OCI-LY7 (cell line): ENCODE measurements at regions not wholly inside any gene's neighbourhood (a gene's known extent, or its start where the extent isn't known, plus 50 kb on each side); places are given as distances from the start of the nearest gene placed in this dataset.

Experiments used
- BruUV-seq: library from RNA; stranded (reverse); fragments of 400-500 nt; replicated peaks from 2 replicates; lab custom pipeline; 2021; lab: Mats Ljungman, UMichigan
- CTCF ChIA-PET: fragments of 300-600 bp; sonication (Branson Sonifier 250); formaldehyde crosslinking; loops from one replicate; lab custom pipeline; 2022; ENCODE audit warnings: antibody characterized with exemption; ENCODE audit not compliant: unreplicated experiment; lab: Charles Lee
- POLR2A ChIA-PET: fragments of 300-600 bp; sonication (Branson Sonifier 250); formaldehyde crosslinking; loops from one replicate; lab custom pipeline; 2022; ENCODE audit warnings: antibody characterized with exemption; lab: Charles Lee
- DNase-seq: peaks from one replicate; pipeline ENCODE4 v3.0.0-alpha.2; 2015; ENCODE audit warnings: low spot score
- H2AFZ ChIP-seq: fragments of 200-600 bp; sonication (generic), shearing (Covaris generic); 2 replicates; pipeline ENCODE4 v1.6.1; 2014; ENCODE audit warnings: mild to moderate bottlenecking, antibody characterized with exemption, low read length, moderate library complexity
- H3K27ac ChIP-seq: fragments of 200-600 bp; sonication (generic); 2 replicates; pipeline ENCODE4 v1.5.1; 2014; ENCODE audit warnings: mixed run types, low read depth, mild to moderate bottlenecking, moderate library complexity, low read length, inconsistent platforms; ENCODE audit not compliant: poor library complexity, severe bottlenecking
- H3K36me3 ChIP-seq: fragments of 200-600 bp; sonication (generic); 2 replicates; pipeline ENCODE4 v1.6.1; 2014; ENCODE audit warnings: mild to moderate bottlenecking, antibody characterized with exemption, low read length, moderate library complexity, mixed read lengths; ENCODE audit not compliant: insufficient read depth
- H3K4me1 ChIP-seq: fragments of 200-600 bp; sonication (generic); 2 replicates; pipeline ENCODE4 v1.5.1; 2014; ENCODE audit warnings: mild to moderate bottlenecking, low read length; ENCODE audit not compliant: insufficient read depth, poor library complexity, severe bottlenecking
- H3K4me2 ChIP-seq: fragments of 200-600 bp; sonication (generic); 2 replicates; pipeline ENCODE4 v1.6.1; 2014; ENCODE audit warnings: mild to moderate bottlenecking, low read length
- H3K4me3 ChIP-seq: fragments of 200-600 bp; sonication (generic); 2 replicates; pipeline ENCODE4 v1.5.1; 2014; ENCODE audit warnings: mild to moderate bottlenecking, low read depth, low read length; ENCODE audit not compliant: poor library complexity, severe bottlenecking
- H3K79me2 ChIP-seq: fragments of 200-600 bp; sonication (generic); 2 replicates; pipeline ENCODE4 v1.6.1; 2016; ENCODE audit warnings: low read depth, mild to moderate bottlenecking, low read length, moderate library complexity, mixed read lengths; ENCODE audit not compliant: insufficient read depth
- H3K9me2 ChIP-seq: fragments of 200-600 bp; sonication (generic); 2 replicates; pipeline ENCODE4 v1.6.1; 2016; ENCODE audit warnings: mild to moderate bottlenecking, low read length, mixed read lengths; ENCODE audit not compliant: insufficient read depth
- H3K9me3 ChIP-seq: fragments of 200-600 bp; sonication (generic); 2 replicates; pipeline ENCODE4 v1.6.1; 2014; ENCODE audit warnings: mild to moderate bottlenecking, mixed run types, low read length, mixed read lengths
- H4K20me1 ChIP-seq: fragments of 200-600 bp; sonication (generic); 2 replicates; pipeline ENCODE4 v1.6.1; 2014; ENCODE audit warnings: mild to moderate bottlenecking, antibody characterized with exemption, low read length, moderate library complexity, mixed read lengths; ENCODE audit not compliant: insufficient read depth
- EZH2phosphoT487 ChIP-seq: fragments of 200-600 bp; sonication (generic); IDR thresholded peaks from 2 replicates; pipeline ENCODE4 v1.6.1; 2018; ENCODE audit warnings: low read depth, borderline replicate concordance, mild to moderate bottlenecking, mixed run types, antibody characterized with exemption, low read length, moderate library complexity, mixed read lengths
- intact Hi-C: fragments of 100-400 bp; cut with micrococcal nuclease; formaldehyde crosslinking; loops from one replicate; pipeline ENCODE4 v1.10.0; 2022; ENCODE audit not compliant: unreplicated experiment
- TF ChIP-seq, protein P1 (sequence below): fragments of 200-600 bp; sonication (generic); conservative IDR thresholded peaks from 2 replicates; pipeline ENCODE4 v1.5.1; 2014; ENCODE audit warnings: mild to moderate bottlenecking, antibody characterized with exemption, low read length, moderate library complexity, mixed read lengths

DNA sequence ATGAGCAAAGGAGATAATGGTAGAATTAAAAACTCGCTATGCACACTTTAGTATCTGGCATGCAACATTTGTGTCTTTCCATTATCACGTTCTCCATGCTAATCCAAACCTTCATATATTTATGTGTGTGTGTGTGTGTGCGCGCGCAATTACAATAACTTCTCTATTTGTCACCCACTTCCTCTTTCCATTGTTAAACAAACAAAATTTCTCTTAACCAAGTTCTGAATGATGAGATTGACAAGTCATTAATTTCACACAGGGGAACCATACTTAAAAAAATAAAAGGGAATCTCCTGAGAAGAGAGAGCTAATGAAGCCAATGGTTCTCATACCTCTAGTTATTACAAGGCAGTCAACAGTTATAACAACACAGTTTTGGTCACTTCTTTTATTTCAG is 575.9 kb upstream of the MDGA2 start:
- POLR2A ChIA-PET: interaction anchor here (0.7 kb wide), 1 partner anchor 161 kb away, joined by 3 read pairs; no protein-coding TSS in a partner anchor
- Histone ChIP-seq H3K9me3 (no peaks in the 10 kb centered on the region), H3K4me3 (no peak overlapping the region), H3K4me1 (no peaks in the 10 kb centered on the region), H3K4me2 (no peak overlapping the region), H3K36me3 (no peaks in the 10 kb centered on the region), H3K27ac (no peak overlapping the region), H2AFZ (no peak overlapping the region), H4K20me1 (no peaks in the 10 kb centered on the region), H3K79me2 (no peaks in the 10 kb centered on the region), H3K9me2 (no peaks in the 10 kb centered on the region)
- intact Hi-C loops: no loop called here
- no peak for DNase-seq
- CTCF ChIA-PET: no interaction called here
- TF ChIP-seq, protein P1, sequence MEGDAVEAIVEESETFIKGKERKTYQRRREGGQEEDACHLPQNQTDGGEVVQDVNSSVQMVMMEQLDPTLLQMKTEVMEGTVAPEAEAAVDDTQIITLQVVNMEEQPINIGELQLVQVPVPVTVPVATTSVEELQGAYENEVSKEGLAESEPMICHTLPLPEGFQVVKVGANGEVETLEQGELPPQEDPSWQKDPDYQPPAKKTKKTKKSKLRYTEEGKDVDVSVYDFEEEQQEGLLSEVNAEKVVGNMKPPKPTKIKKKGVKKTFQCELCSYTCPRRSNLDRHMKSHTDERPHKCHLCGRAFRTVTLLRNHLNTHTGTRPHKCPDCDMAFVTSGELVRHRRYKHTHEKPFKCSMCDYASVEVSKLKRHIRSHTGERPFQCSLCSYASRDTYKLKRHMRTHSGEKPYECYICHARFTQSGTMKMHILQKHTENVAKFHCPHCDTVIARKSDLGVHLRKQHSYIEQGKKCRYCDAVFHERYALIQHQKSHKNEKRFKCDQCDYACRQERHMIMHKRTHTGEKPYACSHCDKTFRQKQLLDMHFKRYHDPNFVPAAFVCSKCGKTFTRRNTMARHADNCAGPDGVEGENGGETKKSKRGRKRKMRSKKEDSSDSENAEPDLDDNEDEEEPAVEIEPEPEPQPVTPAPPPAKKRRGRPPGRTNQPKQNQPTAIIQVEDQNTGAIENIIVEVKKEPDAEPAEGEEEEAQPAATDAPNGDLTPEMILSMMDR: no peak
- no peak for TF ChIP-seq EZH2phosphoT487
- BruUV-seq: no TSS peak

DNA sequence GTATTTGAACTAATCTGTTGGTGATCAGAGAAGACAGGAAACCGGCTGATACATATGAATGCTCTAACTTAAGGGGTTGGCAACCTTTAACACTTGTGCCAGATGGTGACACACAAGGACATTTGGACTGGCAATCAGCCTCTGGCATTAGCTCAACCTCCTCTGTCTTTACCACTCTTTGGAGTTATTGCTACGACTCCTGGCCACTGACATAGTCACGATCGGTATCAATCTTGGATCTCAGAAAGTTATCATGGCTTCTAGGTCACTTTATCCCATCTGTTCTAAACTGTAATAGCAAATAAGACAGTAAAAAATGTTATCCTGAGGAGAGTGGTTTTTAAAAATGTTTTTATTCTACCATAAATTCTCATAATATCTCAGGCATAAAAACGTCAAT is 575.2 kb upstream of the MDGA2 start:
- H2AFZ ChIP-seq: no peak overlapping the region
- intact Hi-C loops: no loop called here
- H4K20me1 ChIP-seq: no peaks in the 10 kb centered on the region
- DNase-seq: no peak
- H3K79me2 ChIP-seq: no peaks in the 10 kb centered on the region
- H3K4me3 ChIP-seq: no peak overlapping the region
- no TSS peak for BruUV-seq
- no peaks in the 10 kb centered on the region for H3K4me1 ChIP-seq
- no peak overlapping the region for H3K4me2 ChIP-seq
- H3K27ac ChIP-seq: no peak overlapping the region
- H3K9me3 ChIP-seq: no peaks in the 10 kb centered on the region
- CTCF ChIA-PET: no interaction called here
- no peaks in the 10 kb centered on the region for H3K9me2 ChIP-seq
- TF ChIP-seq, protein P1: no peak
- TF ChIP-seq EZH2phosphoT487: no peak
- POLR2A ChIA-PET: interaction anchor here (0.7 kb wide), 1 partner anchor 161 kb away, joined by 3 read pairs; no protein-coding TSS in a partner anchor
- no peaks in the 10 kb centered on the region for H3K36me3 ChIP-seq

DNA sequence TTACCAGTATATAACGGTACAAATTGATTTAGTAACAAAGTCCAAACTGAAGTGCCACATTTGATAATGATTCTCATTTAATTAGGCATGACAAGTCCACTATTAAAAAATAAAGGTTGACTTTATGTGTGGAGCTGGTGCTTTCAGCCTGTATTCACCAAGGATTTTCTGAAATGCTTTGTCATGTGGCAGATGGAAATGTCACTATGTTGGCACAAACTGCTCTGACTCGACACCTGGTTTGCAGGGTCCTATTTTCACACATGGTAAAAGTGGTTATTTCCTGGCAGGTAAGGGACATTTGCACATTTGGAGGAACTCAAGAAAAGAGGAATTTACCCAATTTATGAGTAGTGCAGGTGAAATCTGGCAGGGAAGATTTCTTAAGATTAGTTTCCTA is 572.6 kb upstream of the MDGA2 start:
- H3K36me3 ChIP-seq: no peaks in the 10 kb centered on the region
- no peaks in the 10 kb centered on the region for H3K79me2 ChIP-seq
- no peaks in the 10 kb centered on the region for H4K20me1 ChIP-seq
- no peak for DNase-seq
- H3K27ac ChIP-seq: no peak overlapping the region
- H3K9me2 ChIP-seq: no peaks in the 10 kb centered on the region
- H3K4me2 ChIP-seq: no peak overlapping the region
- TF ChIP-seq, protein P1: no peak
- no peak for TF ChIP-seq EZH2phosphoT487
- intact Hi-C loops: no loop called here
- H3K9me3 ChIP-seq: no peaks in the 10 kb centered on the region
- no peak overlapping the region for H2AFZ ChIP-seq
- CTCF ChIA-PET: no interaction called here
- no peak overlapping the region for H3K4me3 ChIP-seq
- no TSS peak for BruUV-seq
- POLR2A ChIA-PET: interaction anchor here (0.7 kb wide), 1 partner anchor 43 kb away, joined by 3 read pairs; no protein-coding TSS in a partner anchor
- no peaks in the 10 kb centered on the region for H3K4me1 ChIP-seq
